Fibroblast of villous mesenchyme (primary cell): ENCODE measurements at regions not wholly inside any gene's neighbourhood (a gene's known extent, or its start where the extent isn't known, plus 50 kb on each side); places are given as distances from the start of the nearest gene placed in this dataset.
A peak's percentile ranks its signal among the peaks of the same experiment; 100 is the strongest.

ENCODE experiments used
- DNase-seq: peaks from one replicate; pipeline ENCODE4 v3.0.0-alpha.2; 2010; ENCODE audit warnings: low read depth
- H3K4me3 ChIP-seq: 2 replicates; pipeline ENCODE4 v1.5.1; 2011; ENCODE audit warnings: low read depth, mild to moderate bottlenecking, low read length
- CTCF ChIP-seq: IDR thresholded peaks from 2 replicates; pipeline ENCODE4 v1.5.1; 2012; ENCODE audit warnings: low read depth, mild to moderate bottlenecking, low read length; ENCODE audit not compliant: insufficient read depth

GRCh38 chr14:65226824-65227604 is 124.7 kb upstream of the MAX start:
- DNase-seq = peak; percentile 77
- H3K4me3 ChIP-seq = no peak overlapping the region
- no peak for TF ChIP-seq CTCF

- no peak overlapping the region for H3K4me3 ChIP-seq
- DNase-seq = no peak
- no peak for TF ChIP-seq CTCF
These were observed 126.1 kb upstream of the MAX start for GRCh38 chr14:65228436-65228835.

- DNase-seq = no peak
- no peak overlapping the region for H3K4me3 ChIP-seq
- no peak for TF ChIP-seq CTCF
These were observed 126.8 kb upstream of the MAX start for GRCh38 chr14:65228956-65229747.

- H3K4me3 ChIP-seq = no peak overlapping the region
- peak; percentile 53 for DNase-seq
- TF ChIP-seq CTCF = no peak
These were observed 127.7 kb upstream of the MAX start for GRCh38 chr14:65229748-65230728.

- no peak overlapping the region for H3K4me3 ChIP-seq
- no peak for TF ChIP-seq CTCF
- DNase-seq = no peak
These were observed 129.1 kb upstream of the MAX start for GRCh38 chr14:65231286-65231980.

- H3K4me3 ChIP-seq = no peak overlapping the region
- no peak for DNase-seq
- TF ChIP-seq CTCF = no peak
These were observed 132.5 kb upstream of the MAX start for GRCh38 chr14:65234752-65235361.
